Ascending aorta (tissue), 2 donors: ENCODE measurements at regions not wholly inside any gene's neighbourhood (a gene's known extent, or its start where the extent isn't known, plus 50 kb on each side); places are given as distances from the start of the nearest gene placed in this dataset.

Experiments used
- DNase-seq, 2 donors: peaks; one replicate each; pipeline ENCODE4 v3.0.0-alpha.2; 2019; ENCODE audit warnings: low spot score in 2 of 2
- H3K27ac ChIP-seq, 2 donors: fragments of 200-600 bp; sonication (generic); one replicate each; pipeline ENCODE4 v1.5.1; 2016 to 2017; ENCODE audit warnings: mild to moderate bottlenecking in 1 of 2
- H3K27me3 ChIP-seq: fragments of 200-600 bp; sonication (generic); one replicate; pipeline ENCODE4 v1.5.1; 2017
- H3K36me3 ChIP-seq, 2 donors: fragments of 200-600 bp; sonication (generic); one replicate each; pipeline ENCODE4 v1.5.1; 2016
- H3K4me1 ChIP-seq, 2 donors: fragments of 200-600 bp; sonication (generic); one replicate each; pipeline ENCODE4 v1.5.1; 2016 to 2017; ENCODE audit warnings: mild to moderate bottlenecking in 1 of 2
- H3K4me3 ChIP-seq, 2 donors: fragments of 200-600 bp; sonication (generic); one replicate each; pipeline ENCODE4 v1.5.1; 2016 to 2017; ENCODE audit warnings: mild to moderate bottlenecking in 1 of 2
- H3K9me3 ChIP-seq, 2 donors: fragments of 200-600 bp; sonication (generic); one replicate each; pipeline ENCODE4 v1.5.1; 2016
- CTCF ChIP-seq, 3 experiments: fragments of 200-600 bp in 2 of 3; fragments of 450-650 bp in 1 of 3; sonication (generic) in 2 of 3; IDR thresholded peaks; one replicate each; pipeline ENCODE4 v1.5.1; 2016 to 2019; ENCODE audit warnings: antibody characterized with exemption in 3 of 3, mild to moderate bottlenecking in 1 of 3, moderate library complexity in 1 of 3
- intact Hi-C: fragments of 100-400 bp; cut with DNase I; formaldehyde crosslinking; loops from one replicate; pipeline ENCODE4 v1.15.1; 2023

GRCh38 chr2:143949121-143949848 lies 570.6 kb downstream of the ZEB2 start:
- H3K4me3 ChIP-seq, result no peak overlapping the region
- no peak for TF ChIP-seq CTCF (IDR thresholded peaks at IDR 0.05)
- DNase-seq, result no peak
- no peaks in the 10 kb centered on the region for H3K27me3 ChIP-seq
- no peak overlapping the region for H3K27ac ChIP-seq
- intact Hi-C loops, result no loop called here
- H3K4me1 ChIP-seq, result peaks cover 0 to 4% of the 10 kb centered on the region in 2 donors
- no peaks in the 10 kb centered on the region for H3K9me3 ChIP-seq
- peaks cover 0 to 15% of the 10 kb centered on the region in 2 donors for H3K36me3 ChIP-seq

- Histone ChIP-seq H3K4me3 (no peak overlapping the region), H3K27ac (no peak overlapping the region), H3K4me1 (peaks cover 0 to 4% of the 10 kb centered on the region in 2 donors), H3K9me3 (no peaks in the 10 kb centered on the region), H3K27me3 (no peaks in the 10 kb centered on the region), H3K36me3 (peaks cover 0 to 15% of the 10 kb centered on the region in 2 donors)
- DNase-seq, result no peak
- intact Hi-C loops, result no loop called here
- no peak for TF ChIP-seq CTCF (IDR thresholded peaks at IDR 0.05)
Observed at GRCh38 chr2:143948710-143949109, 571.2 kb downstream of the ZEB2 start.

- Histone ChIP-seq H3K27me3 (no peaks in the 10 kb centered on the region), H3K4me3 (no peak overlapping the region), H3K9me3 (no peaks in the 10 kb centered on the region), H3K36me3 (peaks cover 0 to 15% of the 10 kb centered on the region in 2 donors), H3K27ac (no peak overlapping the region), H3K4me1 (no peaks in the 10 kb centered on the region)
- no peak for TF ChIP-seq CTCF (IDR thresholded peaks at IDR 0.05)
- DNase-seq, result no peak
- intact Hi-C loops, result no loop called here
Observed at GRCh38 chr2:143946436-143947391, 573.2 kb downstream of the ZEB2 start.

- H3K4me1 ChIP-seq, result peaks cover 0 to 6% of the 10 kb centered on the region in 2 donors
- H3K27ac ChIP-seq, result no peak overlapping the region
- TF ChIP-seq CTCF (IDR thresholded peaks at IDR 0.05), result no peak
- H3K36me3 ChIP-seq, result peaks cover 0 to 15% of the 10 kb centered on the region in 2 donors
- intact Hi-C loops, result no loop called here
- H3K27me3 ChIP-seq, result no peaks in the 10 kb centered on the region
- no peaks in the 10 kb centered on the region for H3K9me3 ChIP-seq
- no peak overlapping the region for H3K4me3 ChIP-seq
- no peak for DNase-seq
Observed at GRCh38 chr2:143942486-143942885, 577.4 kb downstream of the ZEB2 start.

GRCh38 chr2:143940720-143941119 lies 579.2 kb downstream of the ZEB2 start:
- H3K9me3 ChIP-seq, result no peaks in the 10 kb centered on the region
- H3K4me3 ChIP-seq, result no peak overlapping the region
- no peak for TF ChIP-seq CTCF (IDR thresholded peaks at IDR 0.05)
- peaks cover 0 to 7% of the 10 kb centered on the region in 2 donors for H3K4me1 ChIP-seq
- no peak for DNase-seq
- H3K27me3 ChIP-seq, result no peaks in the 10 kb centered on the region
- H3K27ac ChIP-seq, result no peak overlapping the region
- peaks cover 0 to 7% of the 10 kb centered on the region in 2 donors for H3K36me3 ChIP-seq
- intact Hi-C loops, result no loop called here
